ENCODE measurements at regions not wholly inside any gene's neighbourhood (a gene's known extent, or its start where the extent isn't known, plus 50 kb on each side); places are given as distances from the start of the nearest gene placed in this dataset.

- no peaks in the 10 kb centered on the region for H3K27me3 ChIP-seq
- H3K36me3 ChIP-seq, result no peaks in the 10 kb centered on the region
- intact Hi-C loops (cut with DNase I), result no loop called here
- TF ChIP-seq POLR2A (IDR thresholded peaks at IDR 0.05) (no peak), POLR2AphosphoS5 (IDR thresholded peaks at IDR 0.05; ENCODE audit: insufficient read depth in 1 of 2, low read depth in 1 of 2) (no peak)
- TF ChIP-seq, protein P1, sequence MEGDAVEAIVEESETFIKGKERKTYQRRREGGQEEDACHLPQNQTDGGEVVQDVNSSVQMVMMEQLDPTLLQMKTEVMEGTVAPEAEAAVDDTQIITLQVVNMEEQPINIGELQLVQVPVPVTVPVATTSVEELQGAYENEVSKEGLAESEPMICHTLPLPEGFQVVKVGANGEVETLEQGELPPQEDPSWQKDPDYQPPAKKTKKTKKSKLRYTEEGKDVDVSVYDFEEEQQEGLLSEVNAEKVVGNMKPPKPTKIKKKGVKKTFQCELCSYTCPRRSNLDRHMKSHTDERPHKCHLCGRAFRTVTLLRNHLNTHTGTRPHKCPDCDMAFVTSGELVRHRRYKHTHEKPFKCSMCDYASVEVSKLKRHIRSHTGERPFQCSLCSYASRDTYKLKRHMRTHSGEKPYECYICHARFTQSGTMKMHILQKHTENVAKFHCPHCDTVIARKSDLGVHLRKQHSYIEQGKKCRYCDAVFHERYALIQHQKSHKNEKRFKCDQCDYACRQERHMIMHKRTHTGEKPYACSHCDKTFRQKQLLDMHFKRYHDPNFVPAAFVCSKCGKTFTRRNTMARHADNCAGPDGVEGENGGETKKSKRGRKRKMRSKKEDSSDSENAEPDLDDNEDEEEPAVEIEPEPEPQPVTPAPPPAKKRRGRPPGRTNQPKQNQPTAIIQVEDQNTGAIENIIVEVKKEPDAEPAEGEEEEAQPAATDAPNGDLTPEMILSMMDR (IDR thresholded peaks at IDR 0.05), result no peak
- H3K4me3 ChIP-seq, result no peak overlapping the region
- DNase-seq (ENCODE audit: extremely low spot score in 2 of 2), result no peak
- H3K27ac ChIP-seq, result no peak overlapping the region
- no peaks in the 10 kb centered on the region for H3K9me3 ChIP-seq
- peaks cover 7% of the 10 kb centered on the region for H3K4me1 ChIP-seq
Measured at GRCh38 chr7:121599887-121600286, 203.8 kb upstream of the FAM3C start.

- intact Hi-C loops (cut with DNase I), result no loop called here
Measured at GRCh38 chr7:121595758-121596696, 199.9 kb upstream of the FAM3C start.

DNA sequence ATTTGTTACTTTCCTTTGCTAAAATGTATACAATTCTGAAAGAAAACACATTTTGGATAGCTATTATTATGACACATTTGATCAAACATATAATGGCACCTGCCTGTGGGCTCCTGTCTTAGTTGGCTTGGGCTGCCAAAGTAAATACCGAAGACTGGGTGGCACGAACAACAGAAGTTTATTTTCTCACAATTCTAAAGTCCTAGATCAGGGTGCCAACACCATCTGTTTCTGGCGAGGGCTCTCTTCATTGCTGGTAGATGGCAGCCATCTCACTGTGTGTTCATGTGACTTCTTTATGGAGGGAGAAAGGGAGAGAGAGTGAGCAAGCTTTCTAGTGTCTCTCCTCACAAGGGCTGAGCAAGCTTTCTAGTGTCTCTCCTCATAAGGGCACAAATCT, 195.8 kb upstream of the FAM3C start:
- H3K4me1 ChIP-seq, result no peaks in the 10 kb centered on the region
- DNase-seq (ENCODE audit: extremely low spot score in 2 of 2), result no peak
- no peak overlapping the region for H3K27ac ChIP-seq
- intact Hi-C loops (cut with DNase I), result no loop called here
- no peak overlapping the region for H3K4me3 ChIP-seq
- no peaks in the 10 kb centered on the region for H3K9me3 ChIP-seq
- TF ChIP-seq, protein P1 (IDR thresholded peaks at IDR 0.05), result no peak
- TF ChIP-seq POLR2AphosphoS5 (IDR thresholded peaks at IDR 0.05; ENCODE audit: insufficient read depth in 1 of 2, low read depth in 1 of 2) (no peak), POLR2A (IDR thresholded peaks at IDR 0.05) (no peak)
- H3K36me3 ChIP-seq, result no peaks in the 10 kb centered on the region
- H3K27me3 ChIP-seq, result no peaks in the 10 kb centered on the region

More at GRCh38 chr7:121595758-121596696, 199.9 kb upstream of the FAM3C start:
- Histone ChIP-seq H3K36me3 (no peaks in the 10 kb centered on the region), H3K4me1 (no peaks in the 10 kb centered on the region), H3K27me3 (no peaks in the 10 kb centered on the region), H3K4me3 (no peak overlapping the region), H3K27ac (no peak overlapping the region), H3K9me3 (no peaks in the 10 kb centered on the region)
- DNase-seq (ENCODE audit: extremely low spot score in 2 of 2), result no peak
- TF ChIP-seq, protein P1 (IDR thresholded peaks at IDR 0.05), result no peak
- no peak for TF ChIP-seq POLR2A (IDR thresholded peaks at IDR 0.05)
- no peak for TF ChIP-seq POLR2AphosphoS5 (IDR thresholded peaks at IDR 0.05; ENCODE audit: insufficient read depth in 1 of 2, low read depth in 1 of 2)

- intact Hi-C loops (cut with DNase I), result no loop called here
- no peak overlapping the region for H3K4me3 ChIP-seq
- H3K27me3 ChIP-seq, result no peaks in the 10 kb centered on the region
- TF ChIP-seq POLR2A (IDR thresholded peaks at IDR 0.05) (no peak), POLR2AphosphoS5 (IDR thresholded peaks at IDR 0.05; ENCODE audit: insufficient read depth in 1 of 2, low read depth in 1 of 2) (no peak)
- TF ChIP-seq, protein P1 (IDR thresholded peaks at IDR 0.05), result no peak
- H3K36me3 ChIP-seq, result no peaks in the 10 kb centered on the region
- H3K27ac ChIP-seq, result no peak overlapping the region
- no peaks in the 10 kb centered on the region for H3K9me3 ChIP-seq
- no peak for DNase-seq (ENCODE audit: extremely low spot score in 2 of 2)
- no peaks in the 10 kb centered on the region for H3K4me1 ChIP-seq
Measured at GRCh38 chr7:121587435-121587834, 191.3 kb upstream of the FAM3C start.

GRCh38 chr7:121582258-121582657, 186.2 kb upstream of the FAM3C start:
- no peak overlapping the region for H3K4me3 ChIP-seq
- no peaks in the 10 kb centered on the region for H3K36me3 ChIP-seq
- H3K9me3 ChIP-seq, result no peaks in the 10 kb centered on the region
- intact Hi-C loops (cut with DNase I), result no loop called here
- H3K27me3 ChIP-seq, result no peaks in the 10 kb centered on the region
- TF ChIP-seq, protein P1 (IDR thresholded peaks at IDR 0.05), result no peak
- no peak for TF ChIP-seq POLR2AphosphoS5 (IDR thresholded peaks at IDR 0.05; ENCODE audit: insufficient read depth in 1 of 2, low read depth in 1 of 2)
- H3K27ac ChIP-seq, result no peak overlapping the region
- no peaks in the 10 kb centered on the region for H3K4me1 ChIP-seq
- DNase-seq (ENCODE audit: extremely low spot score in 2 of 2), result no peak
